ENCODE measurements at regions not wholly inside any gene's neighbourhood (a gene's known extent, or its start where the extent isn't known, plus 50 kb on each side); places are given as distances from the start of the nearest gene placed in this dataset.

DNA sequence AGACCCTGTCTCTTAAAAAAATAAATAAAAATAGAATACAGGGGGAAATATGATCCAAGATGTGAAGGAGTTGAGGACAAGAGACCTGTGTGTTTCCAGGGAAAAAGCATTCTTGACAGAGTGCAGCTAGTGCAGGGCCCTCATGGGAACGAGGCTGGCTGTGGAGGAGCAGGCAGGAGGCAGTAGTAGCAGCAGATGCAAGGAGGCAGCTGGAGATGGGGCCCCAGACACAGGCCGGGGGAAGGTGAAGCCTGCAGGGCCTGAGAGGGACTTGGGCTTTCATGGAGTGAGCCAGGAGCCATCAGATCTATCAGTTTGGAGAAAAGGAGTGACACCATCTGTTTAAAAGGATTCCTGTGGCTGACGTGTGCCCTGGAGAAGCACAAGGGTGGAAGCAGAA lies 71.4 kb upstream of the ZNF438 start:
- TF ChIP-seq, protein P1, sequence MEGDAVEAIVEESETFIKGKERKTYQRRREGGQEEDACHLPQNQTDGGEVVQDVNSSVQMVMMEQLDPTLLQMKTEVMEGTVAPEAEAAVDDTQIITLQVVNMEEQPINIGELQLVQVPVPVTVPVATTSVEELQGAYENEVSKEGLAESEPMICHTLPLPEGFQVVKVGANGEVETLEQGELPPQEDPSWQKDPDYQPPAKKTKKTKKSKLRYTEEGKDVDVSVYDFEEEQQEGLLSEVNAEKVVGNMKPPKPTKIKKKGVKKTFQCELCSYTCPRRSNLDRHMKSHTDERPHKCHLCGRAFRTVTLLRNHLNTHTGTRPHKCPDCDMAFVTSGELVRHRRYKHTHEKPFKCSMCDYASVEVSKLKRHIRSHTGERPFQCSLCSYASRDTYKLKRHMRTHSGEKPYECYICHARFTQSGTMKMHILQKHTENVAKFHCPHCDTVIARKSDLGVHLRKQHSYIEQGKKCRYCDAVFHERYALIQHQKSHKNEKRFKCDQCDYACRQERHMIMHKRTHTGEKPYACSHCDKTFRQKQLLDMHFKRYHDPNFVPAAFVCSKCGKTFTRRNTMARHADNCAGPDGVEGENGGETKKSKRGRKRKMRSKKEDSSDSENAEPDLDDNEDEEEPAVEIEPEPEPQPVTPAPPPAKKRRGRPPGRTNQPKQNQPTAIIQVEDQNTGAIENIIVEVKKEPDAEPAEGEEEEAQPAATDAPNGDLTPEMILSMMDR (IDR thresholded peaks at IDR 0.05; ENCODE audit: control insufficient read depth, insufficient read depth, low read depth, low read length, missing control alignments) = no peak
- DNase-seq (ENCODE audit: low read depth) = no peak
- no peak overlapping the region for H3K4me3 ChIP-seq (ENCODE audit: control insufficient read depth, low read depth, low read length)

DNA sequence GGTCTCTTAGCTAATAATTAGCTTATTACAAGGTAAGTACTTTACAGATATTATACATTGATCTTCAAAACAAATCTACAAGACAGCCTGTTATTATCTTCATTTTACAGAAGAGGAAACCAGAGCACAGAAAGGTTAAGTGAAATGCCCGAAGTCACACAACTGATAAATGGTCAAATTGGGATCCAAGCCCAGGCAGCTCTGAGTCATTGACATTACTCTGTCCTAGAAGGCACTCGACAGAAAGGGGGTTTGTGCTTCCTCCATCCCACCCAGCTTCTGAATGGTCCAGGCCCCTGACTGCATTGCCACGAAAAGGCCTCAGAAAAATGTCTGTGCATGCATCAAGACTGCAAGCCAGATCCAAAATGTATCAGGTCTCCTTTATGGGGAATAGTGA lies 81.3 kb upstream of the ZNF438 start:
- DNase-seq (ENCODE audit: low read depth) = no peak
- no peak overlapping the region for H3K4me3 ChIP-seq (ENCODE audit: control insufficient read depth, low read depth, low read length)
- TF ChIP-seq, protein P1 (IDR thresholded peaks at IDR 0.05; ENCODE audit: control insufficient read depth, insufficient read depth, low read depth, low read length, missing control alignments) = no peak

DNA sequence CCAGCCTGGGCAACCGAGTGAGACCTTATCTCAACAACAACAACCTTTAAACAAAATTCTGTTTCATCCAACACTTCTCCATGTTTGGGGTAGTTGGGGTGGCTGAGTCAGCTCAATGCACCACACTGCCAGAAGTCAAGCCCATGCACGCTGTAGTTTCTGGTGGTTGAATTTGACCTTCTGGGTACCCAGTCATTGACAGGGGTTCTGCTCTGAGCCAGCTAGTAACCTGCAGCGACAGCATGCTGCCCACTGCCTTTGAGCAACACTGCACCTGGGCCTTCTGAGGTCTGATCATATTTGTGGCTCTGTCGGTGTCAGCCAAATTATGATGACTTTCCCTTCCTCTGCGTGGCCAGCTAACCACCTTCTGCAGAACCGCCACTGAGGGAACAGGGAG lies 84.6 kb upstream of the ZNF438 start:
- TF ChIP-seq, protein P1 (IDR thresholded peaks at IDR 0.05; ENCODE audit: control insufficient read depth, insufficient read depth, low read depth, low read length, missing control alignments) = no peak
- DNase-seq (ENCODE audit: low read depth) = no peak

DNA sequence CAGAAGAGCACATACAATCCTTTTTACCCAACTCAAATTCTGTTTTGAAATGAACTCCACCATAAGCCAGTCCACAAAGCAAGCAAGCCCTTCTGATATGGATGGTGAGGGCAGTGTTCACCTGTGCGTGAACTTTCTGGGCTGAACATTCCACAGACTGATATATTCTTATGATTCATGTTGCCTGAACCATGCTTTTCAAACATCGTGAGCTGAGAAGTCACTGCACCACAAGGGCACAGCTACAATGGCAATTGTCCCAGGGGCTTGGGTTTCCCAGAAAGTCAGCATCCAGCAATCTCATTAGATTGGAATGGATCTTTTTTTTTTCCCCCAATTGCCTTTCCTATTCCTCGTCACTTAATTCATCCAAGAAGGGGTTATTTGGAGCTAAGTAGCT lies 86.9 kb upstream of the ZNF438 start:
- DNase-seq (ENCODE audit: low read depth) = no peak
- no peak overlapping the region for H3K4me3 ChIP-seq (ENCODE audit: control insufficient read depth, low read depth, low read length)
- TF ChIP-seq, protein P1 (IDR thresholded peaks at IDR 0.05; ENCODE audit: control insufficient read depth, insufficient read depth, low read depth, low read length, missing control alignments) = no peak

More for the DNA sequence above, 84.6 kb upstream of the ZNF438 start:
- H3K4me3 ChIP-seq (ENCODE audit: control insufficient read depth, low read depth, low read length) = no peak overlapping the region

DNA sequence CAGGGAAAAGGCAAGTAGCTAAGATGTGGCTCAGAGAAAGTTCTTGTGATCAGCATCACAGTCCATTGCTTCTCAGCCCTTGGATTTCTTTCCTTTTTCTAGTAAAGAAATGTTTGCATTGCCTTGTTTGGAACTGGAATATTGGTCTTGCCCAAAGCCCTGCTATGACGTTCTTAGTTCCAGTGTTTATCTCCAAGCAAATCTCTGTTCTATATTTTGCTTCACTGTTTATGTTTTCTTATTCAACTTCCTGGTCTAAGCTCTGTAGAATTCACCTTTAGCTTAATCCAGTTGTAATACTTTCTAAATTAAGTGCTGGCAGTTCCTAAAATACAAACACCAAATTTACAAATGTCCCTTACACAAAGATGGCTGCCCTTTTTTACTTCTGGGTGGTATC lies 88.7 kb upstream of the ZNF438 start:
- no peak for DNase-seq (ENCODE audit: low read depth)
- TF ChIP-seq, protein P1 (IDR thresholded peaks at IDR 0.05; ENCODE audit: control insufficient read depth, insufficient read depth, low read depth, low read length, missing control alignments) = no peak
- H3K4me3 ChIP-seq (ENCODE audit: control insufficient read depth, low read depth, low read length) = no peak overlapping the region

DNA sequence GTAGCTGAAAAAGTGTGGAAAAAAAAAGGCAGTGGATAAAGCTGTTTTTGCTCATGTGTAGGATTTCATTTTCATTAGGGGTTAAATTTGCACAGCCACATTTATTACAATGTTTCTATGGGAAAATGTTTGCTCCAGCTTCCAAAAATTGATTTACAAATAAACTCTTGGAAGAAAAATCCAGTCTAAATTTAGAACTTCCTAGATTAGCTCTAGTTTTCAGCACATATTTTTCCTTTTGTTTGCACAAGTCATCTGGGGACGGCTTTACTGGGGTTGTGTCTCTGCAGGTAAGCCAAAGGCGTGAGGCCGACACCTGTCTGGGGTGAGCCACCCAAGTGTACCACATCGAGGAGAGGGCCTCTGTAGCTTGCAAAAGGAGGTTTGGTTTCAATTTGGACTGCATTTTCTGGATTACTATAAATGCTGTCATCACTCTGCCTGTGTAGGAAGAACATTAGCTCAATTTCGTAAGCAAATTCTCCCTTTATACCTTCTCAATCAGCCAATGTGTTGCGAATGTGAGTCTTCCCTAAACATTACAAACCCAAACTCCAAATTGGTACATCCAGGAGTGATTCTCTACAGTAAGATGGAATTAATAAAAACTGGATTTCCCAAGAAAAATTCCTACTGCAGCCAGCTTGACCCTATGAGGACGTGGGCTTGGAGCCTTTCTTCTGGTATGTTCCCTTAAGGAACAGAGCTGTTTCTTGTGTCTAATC lies 89.5 kb upstream of the ZNF438 start:
- TF ChIP-seq, protein P1 (IDR thresholded peaks at IDR 0.05; ENCODE audit: control insufficient read depth, insufficient read depth, low read depth, low read length, missing control alignments) = no peak
- DNase-seq (ENCODE audit: low read depth) = peak; percentile 28
- no peak overlapping the region for H3K4me3 ChIP-seq (ENCODE audit: control insufficient read depth, low read depth, low read length)
